GM12892 (cell line): ENCODE measurements at regions not wholly inside any gene's neighbourhood (a gene's known extent, or its start where the extent isn't known, plus 50 kb on each side); places are given as distances from the start of the nearest gene placed in this dataset.

ENCODE experiments used
- POLR2A ChIP-seq: IDR thresholded peaks from 2 replicates; pipeline ENCODE4 v1.6.1; 2011; ENCODE audit warnings: low read depth, low read length, control low read depth
- POLR2AphosphoS5 ChIP-seq: IDR thresholded peaks from 2 replicates; pipeline ENCODE4 v1.6.1; 2011; ENCODE audit warnings: low read depth, low read length, control low read depth

DNA sequence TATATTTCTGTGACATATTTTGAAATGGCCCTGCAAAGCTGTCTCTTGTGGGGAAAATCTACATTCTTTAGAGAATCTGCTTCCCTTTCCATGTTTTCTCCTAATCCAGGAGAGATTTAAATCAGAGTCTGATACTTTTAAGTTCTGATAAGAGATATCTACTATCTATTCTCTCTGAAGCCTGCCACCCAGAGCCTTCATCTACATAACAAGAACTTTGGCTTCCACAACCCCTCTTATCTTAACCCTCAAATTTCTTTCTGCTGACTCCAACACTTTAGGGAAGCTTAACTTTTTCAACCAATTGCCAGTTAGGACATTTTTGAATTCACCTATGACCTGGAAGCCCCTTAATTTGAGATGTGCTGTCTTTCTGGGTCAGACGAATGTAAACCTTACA, 965.2 kb downstream of the TBC1D22A start:
- TF ChIP-seq POLR2AphosphoS5 (no peak), POLR2A (no peak)
